ENCODE measurements at regions not wholly inside any gene's neighbourhood (a gene's known extent, or its start where the extent isn't known, plus 50 kb on each side); places are given as distances from the start of the nearest gene placed in this dataset.

- Histone ChIP-seq H3K4me1 (ENCODE audit: control insufficient read depth in 1 of 2, insufficient read depth in 1 of 2, low read depth in 1 of 2, low read length in 1 of 2) (no peaks in the 10 kb centered on the region), H3K36me3 (no peaks in the 10 kb centered on the region), H3K9me3 (no peaks in the 10 kb centered on the region), H3K27me3 (no peaks in the 10 kb centered on the region), H3K4me3 (ENCODE audit: low read depth in 1 of 2, low read length in 1 of 2) (no peak overlapping the region), H3K27ac (no peak overlapping the region)
- TF ChIP-seq CTCF (IDR thresholded peaks at IDR 0.05), result no peak
Observed at GRCh38 chr17:71730871-71731270, 389.9 kb upstream of the SOX9 start.

GRCh38 chr17:71735893-71736292 is 384.9 kb upstream of the SOX9 start:
- H3K4me3 ChIP-seq (ENCODE audit: low read depth in 1 of 2, low read length in 1 of 2), result no peak overlapping the region
- no peaks in the 10 kb centered on the region for H3K9me3 ChIP-seq
- H3K27me3 ChIP-seq, result no peaks in the 10 kb centered on the region
- no peaks in the 10 kb centered on the region for H3K36me3 ChIP-seq
- no peaks in the 10 kb centered on the region for H3K4me1 ChIP-seq (ENCODE audit: control insufficient read depth in 1 of 2, insufficient read depth in 1 of 2, low read depth in 1 of 2, low read length in 1 of 2)
- no peak overlapping the region for H3K27ac ChIP-seq
- TF ChIP-seq CTCF (IDR thresholded peaks at IDR 0.05), result no peak

- no peaks in the 10 kb centered on the region for H3K27me3 ChIP-seq
- H3K4me3 ChIP-seq (ENCODE audit: low read depth in 1 of 2, low read length in 1 of 2), result no peak overlapping the region
- H3K4me1 ChIP-seq (ENCODE audit: control insufficient read depth in 1 of 2, insufficient read depth in 1 of 2, low read depth in 1 of 2, low read length in 1 of 2), result no peaks in the 10 kb centered on the region
- no peaks in the 10 kb centered on the region for H3K36me3 ChIP-seq
- TF ChIP-seq CTCF (IDR thresholded peaks at IDR 0.05), result no peak
- no peak overlapping the region for H3K27ac ChIP-seq
- no peaks in the 10 kb centered on the region for H3K9me3 ChIP-seq
Observed at GRCh38 chr17:71740866-71741265, 380.0 kb upstream of the SOX9 start.

GRCh38 chr17:71741836-71742235 is 379.0 kb upstream of the SOX9 start:
- TF ChIP-seq CTCF (IDR thresholded peaks at IDR 0.05), result no peak
- H3K4me1 ChIP-seq (ENCODE audit: control insufficient read depth in 1 of 2, insufficient read depth in 1 of 2, low read depth in 1 of 2, low read length in 1 of 2), result no peaks in the 10 kb centered on the region
- no peaks in the 10 kb centered on the region for H3K9me3 ChIP-seq
- H3K4me3 ChIP-seq (ENCODE audit: low read depth in 1 of 2, low read length in 1 of 2), result no peak overlapping the region
- H3K27ac ChIP-seq, result no peak overlapping the region
- H3K36me3 ChIP-seq, result no peaks in the 10 kb centered on the region
- H3K27me3 ChIP-seq, result no peaks in the 10 kb centered on the region

GRCh38 chr17:71748872-71749271 is 371.9 kb upstream of the SOX9 start:
- TF ChIP-seq CTCF (IDR thresholded peaks at IDR 0.05), result no peak
- no peaks in the 10 kb centered on the region for H3K36me3 ChIP-seq
- no peak overlapping the region for H3K4me3 ChIP-seq (ENCODE audit: low read depth in 1 of 2, low read length in 1 of 2)

GRCh38 chr17:71753070-71753469 is 367.8 kb upstream of the SOX9 start:
- no peaks in the 10 kb centered on the region for H3K4me1 ChIP-seq (ENCODE audit: control insufficient read depth in 1 of 2, insufficient read depth in 1 of 2, low read depth in 1 of 2, low read length in 1 of 2)
- no peak for TF ChIP-seq CTCF (IDR thresholded peaks at IDR 0.05)
- no peaks in the 10 kb centered on the region for H3K9me3 ChIP-seq
- no peak overlapping the region for H3K4me3 ChIP-seq (ENCODE audit: low read depth in 1 of 2, low read length in 1 of 2)
- no peak overlapping the region for H3K27ac ChIP-seq
- H3K27me3 ChIP-seq, result no peaks in the 10 kb centered on the region
- H3K36me3 ChIP-seq, result no peaks in the 10 kb centered on the region

More at GRCh38 chr17:71748872-71749271, 371.9 kb upstream of the SOX9 start:
- no peaks in the 10 kb centered on the region for H3K27me3 ChIP-seq
- no peaks in the 10 kb centered on the region for H3K9me3 ChIP-seq
- H3K4me1 ChIP-seq (ENCODE audit: control insufficient read depth in 1 of 2, insufficient read depth in 1 of 2, low read depth in 1 of 2, low read length in 1 of 2), result no peaks in the 10 kb centered on the region
- H3K27ac ChIP-seq, result no peak overlapping the region
